GM12874 (cell line): ENCODE measurements at regions not wholly inside any gene's neighbourhood (a gene's known extent, or its start where the extent isn't known, plus 50 kb on each side); places are given as distances from the start of the nearest gene placed in this dataset.

ENCODE experiments used
- CTCF ChIP-seq: IDR thresholded peaks from 2 replicates; pipeline ENCODE4 v1.5.1; 2011; ENCODE audit warnings: low read depth, mild to moderate bottlenecking, control low read depth, low read length, moderate library complexity; ENCODE audit not compliant: insufficient read depth

- no peak for TF ChIP-seq CTCF
Observed at GRCh38 chr9:32698706-32699277, 63.3 kb upstream of the TAF1L start.

- no peak for TF ChIP-seq CTCF
Observed at GRCh38 chr9:32701321-32702022, 66.0 kb upstream of the TAF1L start.

GRCh38 chr9:32703635-32704034 lies 68.2 kb upstream of the TAF1L start:
- peak; percentile 26; the same call in 1 of the 2 replicates for TF ChIP-seq CTCF

- no peak for TF ChIP-seq CTCF
Observed at GRCh38 chr9:32704343-32704742, 68.9 kb upstream of the TAF1L start.

- no peak for TF ChIP-seq CTCF
Observed at GRCh38 chr9:32705059-32705458, 69.6 kb upstream of the TAF1L start.

GRCh38 chr9:32706004-32706724 lies 70.7 kb upstream of the TAF1L start:
- TF ChIP-seq CTCF, result no peak

- no peak for TF ChIP-seq CTCF
Observed at GRCh38 chr9:32706725-32707100, 71.2 kb upstream of the TAF1L start.
